GM19035 (cell line): ENCODE measurements at regions not wholly inside any gene's neighbourhood (a gene's known extent, or its start where the extent isn't known, plus 50 kb on each side); places are given as distances from the start of the nearest gene placed in this dataset.

Experiments used
- ATAC-seq: cut with Tn5 transposase; IDR thresholded peaks from one replicate; pipeline ENCODE4 v1.9.1; 2021; ENCODE audit not compliant: unreplicated experiment

GRCh38 chr2:160672211-160672610 lies 178.6 kb upstream of the RBMS1 start:
- ATAC-seq, result no peak

- no peak for ATAC-seq
Observed at GRCh38 chr2:160674146-160674750, 180.6 kb upstream of the RBMS1 start.

- ATAC-seq, result no peak
Observed at GRCh38 chr2:160679686-160680085, 186.1 kb upstream of the RBMS1 start.

GRCh38 chr2:160680294-160680693 lies 186.7 kb upstream of the RBMS1 start:
- ATAC-seq, result no peak

- no peak for ATAC-seq
Observed at GRCh38 chr2:160680974-160681373, 187.4 kb upstream of the RBMS1 start.

GRCh38 chr2:160683206-160683605 lies 189.6 kb upstream of the RBMS1 start:
- no peak for ATAC-seq

GRCh38 chr2:160687629-160688028 lies 194.0 kb upstream of the RBMS1 start:
- ATAC-seq, result no peak

GRCh38 chr2:160689441-160689840 lies 195.8 kb upstream of the RBMS1 start:
- no peak for ATAC-seq

GRCh38 chr2:160694221-160694620 lies 200.6 kb upstream of the RBMS1 start:
- no peak for ATAC-seq

GRCh38 chr2:160694631-160695030 lies 201.0 kb upstream of the RBMS1 start:
- no peak for ATAC-seq

GRCh38 chr2:160695402-160696086 lies 201.9 kb upstream of the RBMS1 start:
- no peak for ATAC-seq

- ATAC-seq, result no peak
Observed at GRCh38 chr2:160696087-160696452, 202.5 kb upstream of the RBMS1 start.

- ATAC-seq, result no peak
Observed at GRCh38 chr2:160697817-160698216, 204.2 kb upstream of the RBMS1 start.

GRCh38 chr2:160700021-160700814 lies 206.6 kb upstream of the RBMS1 start:
- ATAC-seq, result no peak

- no peak for ATAC-seq
Observed at GRCh38 chr2:160701822-160702221, 208.2 kb upstream of the RBMS1 start.

- ATAC-seq, result no peak
Observed at GRCh38 chr2:160702754-160703153, 209.1 kb upstream of the RBMS1 start.

GRCh38 chr2:160703648-160704585 lies 210.3 kb upstream of the RBMS1 start:
- peak; percentile 85 for ATAC-seq

- no peak for ATAC-seq
Observed at GRCh38 chr2:160715428-160715827, 221.8 kb upstream of the RBMS1 start.

GRCh38 chr2:160719116-160719515 lies 225.5 kb upstream of the RBMS1 start:
- ATAC-seq, result no peak

- ATAC-seq, result no peak
Observed at GRCh38 chr2:160720098-160720497, 226.5 kb upstream of the RBMS1 start.
